DMS153 treated with DMSO at 0.1 percent for 48 hours (cell line): ENCODE measurements at regions not wholly inside any gene's neighbourhood (a gene's known extent, or its start where the extent isn't known, plus 50 kb on each side); places are given as distances from the start of the nearest gene placed in this dataset.
"Not testable (repeated sequence)": the region's sequence is repeated elsewhere in the genome, so short reads cannot be mapped to it uniquely, and the experiment has no call there.

Experiments used
- DNase-seq: peaks from one replicate; lab custom pipeline; 2025; ENCODE audit not compliant: unreplicated experiment; lab: John Stamatoyannopoulos, UW

GRCh38 chr4:79563219-79563618, 155.2 kb upstream of the GK2 start:
- no peak for DNase-seq

GRCh38 chr4:79561751-79562150, 153.7 kb upstream of the GK2 start:
- no peak for DNase-seq

DNA sequence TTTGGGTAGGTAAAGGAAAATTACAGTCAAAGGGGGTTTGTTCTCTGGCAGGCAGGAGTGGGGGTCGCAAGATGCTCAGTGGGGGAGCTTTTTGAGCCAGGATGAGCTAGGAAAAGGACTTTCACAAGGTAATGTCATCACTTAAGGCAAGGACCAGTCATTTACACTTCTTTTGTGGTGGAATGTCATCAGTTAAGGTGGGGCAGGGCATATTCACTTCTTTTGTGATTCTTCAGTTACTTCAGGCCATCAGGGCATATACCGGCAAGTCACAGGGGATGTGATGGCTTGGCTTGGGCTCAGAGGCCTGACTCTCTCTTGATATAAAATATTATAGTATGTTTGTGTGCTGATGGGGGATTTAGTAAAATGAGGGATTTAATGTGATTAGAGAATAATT, 151.4 kb upstream of the GK2 start:
- DNase-seq: not testable (repeated sequence)

DNA sequence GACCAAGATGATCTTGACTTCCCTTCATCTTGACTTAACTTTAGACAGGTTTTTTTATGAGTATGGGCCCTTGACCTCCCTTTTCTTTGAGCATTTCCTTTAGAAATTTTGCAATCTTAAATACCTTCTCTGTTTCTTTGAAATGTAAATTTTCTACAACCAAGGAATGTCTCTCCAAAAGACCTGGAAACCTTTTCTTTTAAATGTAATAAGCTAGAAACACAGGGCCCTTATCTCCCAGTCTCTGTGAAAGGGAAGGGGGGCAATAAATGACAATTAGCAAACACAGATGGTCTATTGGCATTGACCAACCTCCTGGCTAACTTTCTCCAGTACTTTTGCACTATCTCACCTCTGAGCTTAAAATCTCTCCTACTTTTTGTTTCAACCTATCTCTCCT, 144.3 kb upstream of the GK2 start:
- no peak for DNase-seq

- DNase-seq: no peak
Measured at GRCh38 chr4:79551555-79551954, 143.5 kb upstream of the GK2 start.

DNA sequence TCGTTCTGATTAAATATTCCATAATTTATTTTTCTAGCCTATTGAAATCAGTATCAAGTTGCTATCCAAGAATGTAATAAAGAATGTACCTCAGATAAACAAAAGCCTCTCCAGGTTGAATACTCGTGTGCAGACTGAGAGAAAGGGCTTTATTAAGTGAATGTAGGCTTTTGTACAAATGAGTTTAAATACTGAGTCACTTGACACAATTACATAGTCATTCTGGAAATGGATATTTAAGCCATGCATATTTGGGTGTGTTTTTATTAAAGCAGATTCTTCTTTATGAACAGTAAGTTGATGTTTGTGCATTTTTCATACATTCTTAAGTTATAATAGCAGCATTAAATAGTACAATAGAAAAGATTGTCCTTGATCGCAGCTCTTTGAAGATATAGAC, 139.8 kb upstream of the GK2 start:
- DNase-seq: no peak

DNA sequence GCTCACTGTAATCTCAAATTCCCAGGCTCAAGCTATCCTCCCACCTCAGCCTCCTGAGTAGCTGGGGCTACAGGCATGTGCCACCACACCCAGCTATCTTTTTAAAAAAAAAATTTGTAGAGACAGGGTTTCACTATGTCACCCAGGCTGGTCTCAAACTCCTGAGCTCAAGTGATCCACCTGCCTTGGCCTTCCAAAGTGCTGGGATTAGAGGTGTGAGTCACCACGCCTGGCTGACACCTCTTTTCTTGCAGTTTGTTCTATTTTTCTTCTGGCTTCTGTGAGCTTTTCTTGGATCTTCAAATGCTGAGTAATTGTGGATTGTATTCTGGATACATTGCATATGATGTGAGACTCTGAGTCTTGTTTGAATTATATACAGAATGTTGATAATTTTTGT, 137.3 kb upstream of the GK2 start:
- not testable (repeated sequence) for DNase-seq

GRCh38 chr4:79540143-79540542, 132.1 kb upstream of the GK2 start:
- DNase-seq: no peak

DNA sequence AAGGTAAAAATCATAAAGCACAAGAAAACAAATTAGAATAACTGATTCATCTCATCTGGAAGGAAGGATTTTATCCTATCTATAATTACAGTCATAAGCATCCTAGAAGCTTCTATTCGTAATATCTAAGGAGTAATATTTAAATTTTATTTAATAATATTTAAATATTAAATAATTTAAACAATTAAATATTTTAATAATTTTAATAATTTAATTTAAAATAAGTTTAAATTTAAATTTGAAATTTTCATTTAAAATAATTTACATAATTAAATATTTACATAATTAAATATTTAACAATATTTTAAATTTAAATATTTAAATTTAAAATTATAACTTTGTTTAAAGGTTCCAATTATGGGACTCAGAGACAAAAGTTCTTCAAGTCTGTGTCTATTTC, 127.5 kb upstream of the GK2 start:
- no peak for DNase-seq

DNA sequence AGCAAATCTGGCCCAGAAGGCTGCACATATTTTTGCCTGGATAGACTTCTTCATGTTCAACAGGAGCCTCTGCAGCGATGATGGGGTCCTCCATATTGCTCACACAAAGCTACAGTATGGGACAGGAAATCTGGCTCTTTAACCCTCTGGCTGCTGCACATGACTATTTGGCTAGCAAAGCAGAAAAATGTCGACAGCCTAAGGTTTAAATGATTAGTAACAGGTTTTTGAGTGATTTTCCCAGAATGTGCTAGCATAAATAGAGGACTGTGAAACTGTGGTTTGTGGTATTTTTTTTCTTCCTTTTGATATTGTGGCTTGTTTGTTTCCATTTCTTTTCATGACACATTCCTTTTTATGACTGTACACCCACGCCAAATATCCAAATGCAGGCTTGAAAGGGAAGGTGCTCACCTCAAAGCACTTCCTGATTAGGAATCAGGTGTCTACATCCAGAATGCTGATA, 120.2 kb upstream of the GK2 start:
- DNase-seq: no peak

DNA sequence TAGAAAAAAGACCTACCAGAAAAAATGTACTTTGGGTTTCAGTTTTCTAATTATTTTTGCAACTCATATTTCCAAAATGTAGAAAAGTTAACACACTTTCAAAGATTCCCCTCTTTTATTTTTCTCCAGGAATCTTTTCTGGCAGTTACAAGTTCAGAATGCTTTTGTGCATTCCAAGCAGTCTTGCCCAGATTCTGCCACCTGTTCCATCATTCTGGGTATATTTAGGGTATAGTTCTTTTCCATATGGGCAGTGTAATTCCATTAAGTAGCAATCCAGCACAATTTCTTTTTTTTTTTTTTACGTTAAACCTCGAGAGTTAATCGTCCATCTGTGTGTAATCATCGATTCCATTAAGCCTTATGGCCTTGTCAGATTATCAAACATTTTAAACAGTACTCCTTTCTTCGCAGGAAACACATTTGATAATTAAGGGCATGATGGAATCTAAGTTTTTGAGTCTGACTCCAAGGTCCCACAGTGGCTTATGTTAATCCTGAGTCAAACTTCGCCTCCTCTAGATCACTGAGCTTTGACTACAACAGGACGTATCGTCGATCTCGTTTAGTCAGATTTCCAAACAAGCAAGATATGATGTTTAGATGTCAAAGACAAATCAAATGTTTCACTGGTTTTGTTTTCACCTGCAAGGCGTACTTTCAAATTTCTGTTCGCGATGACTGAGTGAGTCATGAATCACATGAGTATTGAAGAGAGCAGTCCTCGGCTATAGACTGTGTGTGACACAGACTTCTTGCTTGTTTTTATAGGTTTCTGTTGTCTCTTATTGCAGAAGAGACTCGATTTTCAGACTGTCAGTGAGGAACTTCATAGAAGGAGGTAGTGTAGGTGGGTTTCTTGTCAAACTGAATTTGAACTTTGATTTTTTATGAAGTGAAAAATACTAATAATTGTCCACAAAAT, 118.9 kb upstream of the GK2 start:
- DNase-seq: no peak

DNA sequence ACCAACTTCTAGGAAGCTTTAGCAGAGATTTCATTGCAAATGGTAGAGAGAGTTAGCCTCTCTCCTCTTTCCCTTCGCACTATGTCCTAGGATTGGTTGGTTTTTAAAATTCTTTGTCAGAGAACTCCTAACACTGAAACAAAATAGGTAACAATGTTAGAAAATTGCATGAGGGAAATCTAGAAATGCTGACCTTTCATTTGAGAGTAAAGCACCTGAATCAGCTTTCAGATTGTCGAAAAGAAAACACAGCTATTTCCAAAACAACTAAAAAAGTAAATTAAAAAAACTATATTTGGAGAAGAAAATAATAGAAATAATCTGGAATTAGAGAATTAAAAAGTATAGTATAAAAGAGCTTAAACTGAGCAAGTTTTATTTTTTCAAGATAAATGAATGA, 108.1 kb upstream of the GK2 start:
- DNase-seq: no peak

DNA sequence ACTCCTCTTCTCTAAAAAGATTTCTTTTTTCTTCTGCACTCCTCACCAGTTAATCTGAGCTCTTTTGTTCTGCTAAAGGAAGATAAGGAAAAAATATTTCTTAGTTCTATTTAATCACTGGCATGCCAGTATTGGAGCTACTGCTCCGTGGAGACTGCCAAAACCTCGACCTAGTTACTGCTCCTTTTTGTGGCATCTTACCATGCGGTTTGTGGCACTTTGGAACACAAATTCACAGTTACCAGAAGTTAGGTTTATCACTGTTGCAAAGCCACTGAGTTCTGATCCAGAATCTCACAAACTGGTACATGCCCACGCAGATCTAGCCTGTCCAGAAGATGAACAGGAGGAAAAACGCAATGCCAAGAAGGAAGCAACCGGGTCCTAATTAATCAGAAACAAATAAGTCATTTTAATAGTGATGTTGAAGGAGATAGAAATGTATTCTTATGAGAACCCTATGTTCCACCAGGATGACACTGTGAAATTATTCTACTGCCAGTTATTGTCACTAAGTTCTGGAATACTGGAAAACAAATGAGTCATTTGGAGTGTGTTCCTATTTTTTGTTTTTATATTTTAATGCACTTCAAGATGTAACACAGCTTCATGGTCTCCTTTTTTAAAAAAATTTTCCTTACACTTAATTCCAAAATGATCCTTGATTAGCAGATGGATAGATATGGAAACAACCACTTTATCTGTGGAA, 106.7 kb upstream of the GK2 start:
- DNase-seq: no peak

GRCh38 chr4:79513576-79513975, 105.5 kb upstream of the GK2 start:
- no peak for DNase-seq

- DNase-seq: no peak
Measured at GRCh38 chr4:79512363-79512762, 104.3 kb upstream of the GK2 start.

DNA sequence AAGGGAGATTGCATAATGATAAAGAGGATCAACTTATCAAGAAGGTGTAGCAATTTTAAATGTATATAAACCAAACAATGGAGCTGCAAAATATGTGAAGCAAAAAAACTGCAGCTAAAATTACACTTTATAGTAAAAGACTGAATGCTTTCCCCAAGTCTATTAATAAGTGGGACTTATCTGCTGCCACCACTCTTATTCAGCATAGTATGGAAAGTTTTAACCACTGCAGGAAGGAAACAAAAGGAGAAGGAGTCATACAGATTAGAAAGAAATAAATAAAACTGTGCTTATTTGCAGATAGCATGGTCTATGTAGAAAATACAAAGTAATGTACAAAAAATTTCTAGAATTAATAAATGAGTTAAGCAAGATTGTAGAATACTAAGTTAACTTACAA, 94.1 kb upstream of the GK2 start:
- DNase-seq: no peak

- DNase-seq: no peak
Measured at GRCh38 chr4:79498282-79498681, 90.3 kb upstream of the GK2 start.

DNA sequence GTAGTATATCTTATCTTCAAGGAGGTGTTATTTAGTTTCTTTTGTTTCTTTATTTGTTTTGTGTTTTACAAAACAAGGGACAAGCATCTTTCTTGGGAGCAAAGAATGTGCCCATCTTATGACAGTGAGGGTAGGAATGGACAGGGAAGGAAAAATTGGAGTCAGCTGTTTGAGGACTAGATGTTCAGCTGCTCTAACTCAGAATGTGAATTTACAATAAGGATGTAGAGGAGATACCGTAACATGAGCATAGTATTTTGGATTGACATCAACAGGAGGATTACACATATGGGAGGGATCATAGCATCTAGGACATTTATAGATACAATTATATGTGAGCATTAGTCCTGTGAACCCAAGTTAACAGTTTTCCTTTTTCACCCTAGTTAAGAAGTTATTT, 89.0 kb upstream of the GK2 start:
- no peak for DNase-seq

DNA sequence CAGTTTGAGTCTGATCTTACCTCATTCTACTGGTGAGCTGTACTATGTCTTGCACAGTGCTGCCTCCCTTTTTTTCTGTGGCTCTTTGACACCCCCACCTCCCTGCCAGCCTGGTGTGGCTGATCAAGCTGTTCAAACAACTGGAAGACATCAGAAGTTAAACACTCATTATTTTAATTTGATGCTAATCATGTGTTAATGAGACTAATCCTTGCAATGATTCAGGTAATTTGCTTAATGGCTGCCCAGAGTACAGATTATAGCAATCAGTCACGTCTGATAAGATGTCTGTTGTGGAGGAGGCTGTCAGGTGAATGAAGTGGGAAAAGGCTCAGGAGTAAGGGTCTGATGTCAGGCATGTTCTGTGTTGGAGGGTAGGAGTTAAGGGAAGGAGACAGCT, 87.4 kb upstream of the GK2 start:
- no peak for DNase-seq

- no peak for DNase-seq
Measured at GRCh38 chr4:79492148-79492547, 84.1 kb upstream of the GK2 start.

GRCh38 chr4:79489506-79489905, 81.5 kb upstream of the GK2 start:
- no peak for DNase-seq

DNA sequence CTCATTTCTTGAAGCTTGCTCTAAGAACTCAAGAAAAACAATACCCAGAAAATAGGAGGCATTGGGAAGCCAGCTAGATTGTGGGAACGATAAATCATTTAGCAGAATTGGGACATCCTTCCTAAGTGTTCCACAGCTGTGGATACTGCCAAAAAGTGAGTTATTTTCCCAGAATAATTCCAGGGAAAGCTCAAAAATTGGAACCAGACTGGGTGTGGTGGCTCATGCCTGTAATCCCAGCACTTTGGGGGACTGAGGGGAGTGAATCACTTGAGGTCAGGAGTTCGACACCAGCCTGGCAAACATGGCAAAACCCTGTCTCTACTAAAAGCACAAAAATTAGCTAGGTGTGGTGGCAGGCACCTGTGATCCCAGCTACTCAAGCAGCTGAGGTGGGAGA, 68.2 kb upstream of the GK2 start:
- no peak for DNase-seq

GRCh38 chr4:79473439-79473724, 65.4 kb upstream of the GK2 start:
- DNase-seq: no peak
